ENCODE measurements at regions not wholly inside any gene's neighbourhood (a gene's known extent, or its start where the extent isn't known, plus 50 kb on each side); places are given as distances from the start of the nearest gene placed in this dataset.
"Not testable (repeated sequence)": the region's sequence is repeated elsewhere in the genome, so short reads cannot be mapped to it uniquely, and the experiment has no call there.

DNA sequence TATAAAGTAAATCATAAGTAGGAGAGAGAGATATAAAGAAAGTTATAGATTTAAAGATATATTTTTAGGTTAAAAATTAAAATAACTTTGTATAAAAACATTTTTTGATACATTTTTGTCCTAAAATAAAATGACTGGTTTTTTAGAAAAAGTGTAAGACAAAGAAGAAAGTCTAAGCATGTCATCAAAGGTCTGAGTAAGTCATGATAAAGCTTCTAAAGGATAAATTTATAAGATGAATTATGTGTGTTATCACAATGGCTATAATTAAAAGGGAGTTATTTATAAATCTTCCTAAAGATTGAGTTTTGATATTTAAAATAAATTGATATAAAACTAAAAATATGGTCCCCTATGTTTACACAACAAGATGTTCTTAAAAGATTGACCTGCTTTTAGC is 370.9 kb downstream of the PTPRU start:
- no peak for DNase-seq (ENCODE audit: low spot score in 2 of 2)
- H3K36me3 ChIP-seq: no peaks in the 10 kb centered on the region
- H3K9me3 ChIP-seq: no peaks in the 10 kb centered on the region
- TF ChIP-seq EP300 (IDR thresholded peaks at IDR 0.05) (no peak), POLR2A (IDR thresholded peaks at IDR 0.05) (no peak)
- TF ChIP-seq, protein P1, sequence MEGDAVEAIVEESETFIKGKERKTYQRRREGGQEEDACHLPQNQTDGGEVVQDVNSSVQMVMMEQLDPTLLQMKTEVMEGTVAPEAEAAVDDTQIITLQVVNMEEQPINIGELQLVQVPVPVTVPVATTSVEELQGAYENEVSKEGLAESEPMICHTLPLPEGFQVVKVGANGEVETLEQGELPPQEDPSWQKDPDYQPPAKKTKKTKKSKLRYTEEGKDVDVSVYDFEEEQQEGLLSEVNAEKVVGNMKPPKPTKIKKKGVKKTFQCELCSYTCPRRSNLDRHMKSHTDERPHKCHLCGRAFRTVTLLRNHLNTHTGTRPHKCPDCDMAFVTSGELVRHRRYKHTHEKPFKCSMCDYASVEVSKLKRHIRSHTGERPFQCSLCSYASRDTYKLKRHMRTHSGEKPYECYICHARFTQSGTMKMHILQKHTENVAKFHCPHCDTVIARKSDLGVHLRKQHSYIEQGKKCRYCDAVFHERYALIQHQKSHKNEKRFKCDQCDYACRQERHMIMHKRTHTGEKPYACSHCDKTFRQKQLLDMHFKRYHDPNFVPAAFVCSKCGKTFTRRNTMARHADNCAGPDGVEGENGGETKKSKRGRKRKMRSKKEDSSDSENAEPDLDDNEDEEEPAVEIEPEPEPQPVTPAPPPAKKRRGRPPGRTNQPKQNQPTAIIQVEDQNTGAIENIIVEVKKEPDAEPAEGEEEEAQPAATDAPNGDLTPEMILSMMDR (IDR thresholded peaks at IDR 0.05): no peak
- no peaks in the 10 kb centered on the region for H3K27me3 ChIP-seq
- H3K4me1 ChIP-seq: no peaks in the 10 kb centered on the region
- H3K27ac ChIP-seq: no peak overlapping the region
- no peak overlapping the region for H3K4me3 ChIP-seq

DNA sequence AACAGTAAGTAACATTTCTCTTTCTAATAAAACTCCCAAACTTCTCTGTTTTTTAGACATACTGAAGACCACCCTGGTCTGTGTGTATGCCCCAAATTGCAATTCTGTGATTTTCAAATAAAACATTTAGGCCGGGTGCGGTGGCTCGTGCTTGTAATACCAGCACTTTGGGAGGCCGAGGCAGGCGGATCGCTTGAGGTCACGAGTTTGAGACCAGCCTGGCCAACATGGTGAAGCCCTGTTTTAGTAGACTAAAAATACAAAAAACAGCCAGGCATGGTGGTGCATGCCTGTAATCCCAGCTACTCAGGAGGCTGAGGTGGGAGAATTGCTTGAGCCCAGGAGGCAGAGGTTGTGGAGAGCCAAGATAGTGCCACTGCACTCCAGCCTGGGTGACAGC is 368.5 kb downstream of the PTPRU start:
- DNase-seq (ENCODE audit: low spot score in 2 of 2); H3K27ac ChIP-seq; H3K4me3 ChIP-seq; H3K4me1 ChIP-seq; H3K27me3 ChIP-seq; H3K9me3 ChIP-seq; H3K36me3 ChIP-seq: not testable (repeated sequence)
- 90 to 92% methylated on average over 7 of the region's 7 CpGs for WGBS, 2 donors

DNA sequence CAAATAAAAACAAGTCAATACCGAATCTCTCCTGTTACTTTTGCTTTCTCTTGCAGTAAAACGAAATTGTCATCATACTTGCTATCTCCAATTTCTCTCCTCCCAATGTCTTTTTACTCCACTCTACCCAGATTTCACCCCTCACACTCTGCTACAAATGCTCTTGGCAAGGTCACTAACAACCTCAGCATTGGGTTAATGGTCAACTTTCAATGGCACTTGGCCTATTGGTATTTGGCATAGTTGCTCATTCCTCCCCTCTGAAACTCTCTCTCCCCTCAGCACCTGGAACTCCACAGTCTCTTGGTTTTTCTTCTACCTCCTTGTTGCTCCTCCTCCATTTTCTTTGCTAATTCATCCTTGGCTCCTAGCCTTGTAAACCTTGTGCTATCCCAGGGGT is 367.3 kb downstream of the PTPRU start:
- Histone ChIP-seq H3K27ac (no peak overlapping the region), H3K4me3 (no peak overlapping the region), H3K36me3 (no peaks in the 10 kb centered on the region), H3K9me3 (no peaks in the 10 kb centered on the region), H3K27me3 (no peaks in the 10 kb centered on the region), H3K4me1 (no peaks in the 10 kb centered on the region)
- no peak for TF ChIP-seq POLR2A (IDR thresholded peaks at IDR 0.05)
- TF ChIP-seq, protein P1 (IDR thresholded peaks at IDR 0.05): no peak
- TF ChIP-seq EP300 (IDR thresholded peaks at IDR 0.05): no peak
- DNase-seq (ENCODE audit: low spot score in 2 of 2): no peak
- WGBS, 2 donors: 75 to 87% methylated on average over 2 of the region's 2 CpGs

DNA sequence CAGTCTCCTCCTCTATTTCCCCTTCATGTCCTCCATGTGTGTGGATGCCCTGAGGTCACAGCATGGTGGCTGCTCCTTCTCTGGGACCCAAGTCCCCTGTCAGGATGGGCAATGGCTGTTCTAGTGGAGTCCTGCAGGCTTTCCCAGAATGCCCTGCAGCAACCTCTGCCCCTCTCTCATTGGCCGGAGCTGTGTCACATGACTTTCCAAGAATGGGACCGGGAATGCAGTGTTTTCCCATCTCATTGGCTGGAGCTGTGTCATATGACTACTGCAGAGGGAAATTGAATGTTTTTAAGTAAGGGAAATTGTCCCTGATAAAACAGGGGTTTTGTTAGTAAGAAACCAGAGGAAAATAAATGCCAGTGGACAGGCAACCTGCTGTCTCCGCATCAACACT is 365.9 kb downstream of the PTPRU start:
- no peak overlapping the region for H3K27ac ChIP-seq
- no peaks in the 10 kb centered on the region for H3K4me1 ChIP-seq
- no peaks in the 10 kb centered on the region for H3K9me3 ChIP-seq
- no peak for DNase-seq (ENCODE audit: low spot score in 2 of 2)
- H3K4me3 ChIP-seq: no peak overlapping the region
- no peaks in the 10 kb centered on the region for H3K36me3 ChIP-seq
- TF ChIP-seq, protein P1 (IDR thresholded peaks at IDR 0.05): no peak
- TF ChIP-seq EP300 (IDR thresholded peaks at IDR 0.05) (no peak), POLR2A (IDR thresholded peaks at IDR 0.05) (no peak)
- 89 to 90% methylated on average over 3 of the region's 3 CpGs for WGBS, 2 donors
- no peaks in the 10 kb centered on the region for H3K27me3 ChIP-seq

DNA sequence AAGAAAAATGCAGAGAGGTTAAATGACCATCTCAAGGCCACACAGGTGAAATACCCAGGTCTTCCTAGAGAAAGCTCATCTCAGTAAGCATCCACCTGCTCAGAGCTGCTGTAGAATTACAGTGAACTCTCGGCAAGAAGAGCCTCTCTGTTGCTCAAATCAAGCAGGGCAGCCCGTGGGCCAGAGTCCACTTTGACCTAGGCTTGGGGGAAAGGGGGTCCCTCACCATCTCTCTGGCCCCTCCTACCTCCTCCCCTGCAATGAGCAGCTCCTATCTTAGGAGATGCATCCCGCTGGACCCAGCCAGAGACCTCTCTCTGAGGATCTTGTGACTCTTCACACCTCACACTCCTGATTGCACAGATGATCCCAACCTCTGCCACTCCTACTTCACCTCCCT is 364.7 kb downstream of the PTPRU start:
- TF ChIP-seq, protein P1 (IDR thresholded peaks at IDR 0.05): no peak
- TF ChIP-seq POLR2A (IDR thresholded peaks at IDR 0.05): no peak
- no peak for TF ChIP-seq EP300 (IDR thresholded peaks at IDR 0.05)
- H3K27me3 ChIP-seq: no peaks in the 10 kb centered on the region
- H3K27ac ChIP-seq: no peak overlapping the region
- no peaks in the 10 kb centered on the region for H3K36me3 ChIP-seq
- H3K4me1 ChIP-seq: no peaks in the 10 kb centered on the region
- no peaks in the 10 kb centered on the region for H3K9me3 ChIP-seq
- DNase-seq (ENCODE audit: low spot score in 2 of 2): no peak
- H3K4me3 ChIP-seq: no peak overlapping the region
- WGBS, 2 donors: 65 to 68% methylated on average over 3 of the region's 3 CpGs

DNA sequence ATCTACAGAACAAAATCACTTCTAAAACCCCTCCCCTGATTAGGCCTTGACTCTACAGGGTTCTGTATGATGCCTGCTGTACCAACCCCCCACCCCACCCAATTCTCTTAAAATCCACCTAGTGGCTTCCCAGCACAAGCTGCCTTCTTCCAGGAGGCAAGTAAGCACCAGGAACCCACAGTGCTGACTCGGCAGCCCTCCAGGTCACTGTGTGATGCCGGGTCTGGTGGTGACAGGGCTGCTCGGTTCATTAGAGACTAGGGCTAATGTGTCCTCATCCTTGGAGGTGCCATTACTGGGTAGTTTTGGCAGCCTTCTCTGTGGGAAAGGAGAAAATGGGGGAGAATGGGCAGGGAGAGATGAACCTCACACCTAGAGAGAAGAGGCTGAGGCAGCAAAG is 363.5 kb downstream of the PTPRU start:
- Histone ChIP-seq H3K36me3 (no peaks in the 10 kb centered on the region), H3K4me1 (no peaks in the 10 kb centered on the region), H3K9me3 (no peaks in the 10 kb centered on the region), H3K4me3 (no peak overlapping the region), H3K27me3 (no peaks in the 10 kb centered on the region), H3K27ac (no peak overlapping the region)
- DNase-seq (ENCODE audit: low spot score in 2 of 2): no peak
- WGBS, 2 donors: 75 to 77% methylated on average over 3 of the region's 3 CpGs
- TF ChIP-seq EP300 (IDR thresholded peaks at IDR 0.05): no peak
- TF ChIP-seq POLR2A (IDR thresholded peaks at IDR 0.05): no peak
- TF ChIP-seq, protein P1 (IDR thresholded peaks at IDR 0.05): no peak
